ENCODE measurements at regions not wholly inside any gene's neighbourhood (a gene's known extent, or its start where the extent isn't known, plus 50 kb on each side); places are given as distances from the start of the nearest gene placed in this dataset.

- Histone ChIP-seq H3K27ac (no peak overlapping the region), H3K4me1 (peaks cover 0 to 29% (median 25%) of the 10 kb centered on the region in 4 donors), H3K27me3 (no peaks in the 10 kb centered on the region), H3K36me3 (no peaks in the 10 kb centered on the region), H3K4me3 (no peak overlapping the region), H3K9me3 (no peaks in the 10 kb centered on the region)
- 88 to 92% methylated on average over 5 of the region's 6 CpGs for WGBS, 2 donors
- DNase-seq: no peak
- no peak for TF ChIP-seq EP300 (IDR thresholded peaks at IDR 0.05)
- TF ChIP-seq, protein P1, sequence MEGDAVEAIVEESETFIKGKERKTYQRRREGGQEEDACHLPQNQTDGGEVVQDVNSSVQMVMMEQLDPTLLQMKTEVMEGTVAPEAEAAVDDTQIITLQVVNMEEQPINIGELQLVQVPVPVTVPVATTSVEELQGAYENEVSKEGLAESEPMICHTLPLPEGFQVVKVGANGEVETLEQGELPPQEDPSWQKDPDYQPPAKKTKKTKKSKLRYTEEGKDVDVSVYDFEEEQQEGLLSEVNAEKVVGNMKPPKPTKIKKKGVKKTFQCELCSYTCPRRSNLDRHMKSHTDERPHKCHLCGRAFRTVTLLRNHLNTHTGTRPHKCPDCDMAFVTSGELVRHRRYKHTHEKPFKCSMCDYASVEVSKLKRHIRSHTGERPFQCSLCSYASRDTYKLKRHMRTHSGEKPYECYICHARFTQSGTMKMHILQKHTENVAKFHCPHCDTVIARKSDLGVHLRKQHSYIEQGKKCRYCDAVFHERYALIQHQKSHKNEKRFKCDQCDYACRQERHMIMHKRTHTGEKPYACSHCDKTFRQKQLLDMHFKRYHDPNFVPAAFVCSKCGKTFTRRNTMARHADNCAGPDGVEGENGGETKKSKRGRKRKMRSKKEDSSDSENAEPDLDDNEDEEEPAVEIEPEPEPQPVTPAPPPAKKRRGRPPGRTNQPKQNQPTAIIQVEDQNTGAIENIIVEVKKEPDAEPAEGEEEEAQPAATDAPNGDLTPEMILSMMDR (IDR thresholded peaks at IDR 0.05): no peak
- no peak for TF ChIP-seq POLR2AphosphoS5 (IDR thresholded peaks at IDR 0.05)
- no peak for TF ChIP-seq POLR2A (IDR thresholded peaks at IDR 0.05)
- intact Hi-C loops (cut with DNase I): no loop called here
Measured at GRCh38 chr2:2768476-2768875, 437.4 kb upstream of the MYT1L start.

- no peaks in the 10 kb centered on the region for H3K36me3 ChIP-seq
- no peak for TF ChIP-seq POLR2A (IDR thresholded peaks at IDR 0.05)
- no peak for TF ChIP-seq EP300 (IDR thresholded peaks at IDR 0.05)
- TF ChIP-seq, protein P1 (IDR thresholded peaks at IDR 0.05): no peak
- no peak for TF ChIP-seq POLR2AphosphoS5 (IDR thresholded peaks at IDR 0.05)
- H3K4me1 ChIP-seq: peaks cover 0 to 35% (median 32%) of the 10 kb centered on the region in 4 donors
- H3K9me3 ChIP-seq: no peaks in the 10 kb centered on the region
- no peak overlapping the region for H3K4me3 ChIP-seq
- WGBS, 2 donors: 74% methylated on average over 9 of the region's 9 CpGs
- H3K27ac ChIP-seq: no peak overlapping the region
- no peaks in the 10 kb centered on the region for H3K27me3 ChIP-seq
- DNase-seq: no peak
- intact Hi-C loops (cut with DNase I): no loop called here
Measured at GRCh38 chr2:2767837-2768236, 436.8 kb upstream of the MYT1L start.

GRCh38 chr2:2765839-2766495 lies 434.9 kb upstream of the MYT1L start:
- TF ChIP-seq POLR2A (IDR thresholded peaks at IDR 0.05) (no peak), EP300 (IDR thresholded peaks at IDR 0.05) (no peak), POLR2AphosphoS5 (IDR thresholded peaks at IDR 0.05) (no peak)
- TF ChIP-seq, protein P1 (IDR thresholded peaks at IDR 0.05): no peak
- 90 to 93% methylated on average over 22 of the region's 22 CpGs for whole genome bisulfite sequencing, 2 donors

GRCh38 chr2:2765176-2765800 lies 434.2 kb upstream of the MYT1L start:
- 83 to 87% methylated on average over 17 of the region's 17 CpGs for WGBS, 2 donors
- intact Hi-C loops (cut with DNase I): no loop called here
- no peak overlapping the region for H3K4me3 ChIP-seq
- no peaks in the 10 kb centered on the region for H3K36me3 ChIP-seq
- peaks cover 0 to 33% (median 30%) of the 10 kb centered on the region in 4 donors for H3K4me1 ChIP-seq
- no peak overlapping the region for H3K27ac ChIP-seq
- no peaks in the 10 kb centered on the region for H3K27me3 ChIP-seq
- DNase-seq: no peak
- H3K9me3 ChIP-seq: peaks cover 0 to 6% (median 0%) of the 10 kb centered on the region in 4 donors
- TF ChIP-seq POLR2AphosphoS5 (IDR thresholded peaks at IDR 0.05) (no peak), EP300 (IDR thresholded peaks at IDR 0.05) (no peak), POLR2A (IDR thresholded peaks at IDR 0.05) (no peak)

More at GRCh38 chr2:2765839-2766495, 434.9 kb upstream of the MYT1L start:
- Histone ChIP-seq H3K27me3 (no peaks in the 10 kb centered on the region), H3K4me3 (no peak overlapping the region), H3K9me3 (no peaks in the 10 kb centered on the region), H3K36me3 (no peaks in the 10 kb centered on the region), H3K4me1 (peaks cover 0 to 36% (median 32%) of the 10 kb centered on the region in 4 donors), H3K27ac (no peak overlapping the region)
- intact Hi-C loops (cut with DNase I): no loop called here
- no peak for DNase-seq

GRCh38 chr2:2764739-2765138 lies 433.7 kb upstream of the MYT1L start:
- DNase-seq: no peak
- WGBS, 2 donors: 88% methylated on average over 18 of the region's 18 CpGs
- Histone ChIP-seq H3K4me1 (peaks cover 0 to 27% (median 25%) of the 10 kb centered on the region in 4 donors), H3K27ac (no peak overlapping the region), H3K27me3 (no peaks in the 10 kb centered on the region), H3K9me3 (peaks cover 0 to 6% (median 0%) of the 10 kb centered on the region in 4 donors), H3K36me3 (no peaks in the 10 kb centered on the region), H3K4me3 (no peak overlapping the region)
- TF ChIP-seq POLR2AphosphoS5 (IDR thresholded peaks at IDR 0.05): no peak
- no peak for TF ChIP-seq POLR2A (IDR thresholded peaks at IDR 0.05)
- TF ChIP-seq, protein P1 (IDR thresholded peaks at IDR 0.05): no peak
- TF ChIP-seq EP300 (IDR thresholded peaks at IDR 0.05): no peak
- intact Hi-C loops (cut with DNase I): no loop called here

Data from sigmoid colon (tissue), 6 donors.